ENCODE measurements at regions not wholly inside any gene's neighbourhood (a gene's known extent, or its start where the extent isn't known, plus 50 kb on each side); places are given as distances from the start of the nearest gene placed in this dataset.

GRCh38 chr2:120441744-120442471 lies 96.0 kb downstream of the INHBB start:
- peak in 1 of 2 experiments; percentile 70 for DNase-seq (ENCODE audit: low read depth in 1 of 2, low spot score in 2 of 2)
- POLR2A ChIA-PET (ENCODE audit: partially characterized antibody): interaction anchor here (1.0 to 2.0 kb wide), 2 partner anchors 92 to 633 kb away, joined by 3 to 4 read pairs; no protein-coding TSS in a partner anchor
- TF ChIP-seq TAF1 (IDR thresholded peaks at IDR 0.05; ENCODE audit: low read depth, low read length) (0 out of 2 replicates have a peak, but pooled peaks have one; percentile 13), USF2 (IDR thresholded peaks at IDR 0.05; ENCODE audit: low read length) (no peak), RAD21 (IDR thresholded peaks at IDR 0.05 in 1 of 2, conservative IDR thresholded peaks at IDR 0.05 in 1 of 2; ENCODE audit: low read depth in 2 of 2, low read length in 2 of 2) (peak; percentile 4 to 14; a peak in 2 of 4 replicates), TEAD4 (IDR thresholded peaks at IDR 0.05; ENCODE audit: low read depth, low read length) (no peak), E2F6 (IDR thresholded peaks at IDR 0.05) (peak; percentile 74), BCL11A (IDR thresholded peaks at IDR 0.05; ENCODE audit: low read depth in 2 of 2, low read length in 2 of 2) (no peak), EGR1 (IDR thresholded peaks at IDR 0.05; ENCODE audit: borderline replicate concordance, low read depth, low read length) (no peak)

More at GRCh38 chr2:120441744-120442471, 96.0 kb downstream of the INHBB start:
- Histone ChIP-seq H3K4me1 (replicated peaks in 1 of 4; ENCODE audit: control insufficient read depth in 3 of 4, insufficient read depth in 4 of 4, low read length in 3 of 4) (peaks cover 0 to 8% (median 5%) of the 10 kb centered on the region in 4 experiments; a peak in 5 of 7 replicates), H2AK5ac (ENCODE audit: low read depth, low read length) (no peak overlapping the region), H2AFZ (ENCODE audit: low read length) (no peak overlapping the region), H4K5ac (ENCODE audit: insufficient read length, low read depth, low read length) (peak overlapping the region; percentile 22), H3K4me2 (ENCODE audit: insufficient read depth in 1 of 2, low read depth in 2 of 2, low read length in 2 of 2) (peak overlapping the region; percentile 92 to 100), H3K4me3 (ENCODE audit: extremely low read depth in 1 of 4, insufficient read depth in 2 of 4, low read depth in 3 of 4, low read length in 4 of 4) (peak overlapping the region; percentile 47 to 70 (median 56)), H3K9ac (replicated peaks in 1 of 4; ENCODE audit: extremely low read depth in 1 of 4, low read depth in 3 of 4, low read length in 3 of 4) (no peak overlapping the region; a peak in 1 of 7 replicates), H4K91ac (replicated peaks; ENCODE audit: insufficient read length, low read length) (peak overlapping the region; percentile 5), H2BK5ac (ENCODE audit: low read depth, low read length) (no peak overlapping the region), H3K14ac (ENCODE audit: insufficient read length) (no peak overlapping the region), H3K4ac (replicated peaks; ENCODE audit: insufficient read length, low read depth, low read length) (peak overlapping the region; percentile 38), H3K79me2 (ENCODE audit: control insufficient read depth in 1 of 2, insufficient read depth in 2 of 2, low read length in 2 of 2) (no peaks in the 10 kb centered on the region), H2BK12ac (ENCODE audit: low read depth, low read length) (peak overlapping the region; percentile 60; the same call in 1 of the 2 replicates), H3K9me3 (ENCODE audit: insufficient read depth in 2 of 2, low read depth in 1 of 2, low read length in 1 of 2) (no peaks in the 10 kb centered on the region), H3K27me3 (replicated peaks in 1 of 4; ENCODE audit: control insufficient read depth in 3 of 4, extremely low read depth in 1 of 4, insufficient read depth in 3 of 4, low read length in 3 of 4) (peaks cover 4 to 67% (median 56%) of the 10 kb centered on the region in 4 experiments), H3K18ac (ENCODE audit: extremely low read depth, low read length) (peak overlapping the region; percentile 93), H3K56ac (replicated peaks; ENCODE audit: insufficient read length, low read depth, low read length) (no peak overlapping the region), H3K79me1 (ENCODE audit: low read depth, low read length) (no peaks in the 10 kb centered on the region), H2BK120ac (replicated peaks; ENCODE audit: low read depth, low read length) (no peak overlapping the region), H3K27ac (ENCODE audit: low read depth, low read length) (no peak overlapping the region), H2BK20ac (ENCODE audit: low read length) (no peak overlapping the region), H2BK15ac (ENCODE audit: low read length) (peak overlapping the region; percentile 72; the same call in 1 of the 2 replicates), H3K36me3 (ENCODE audit: control insufficient read depth in 2 of 4, insufficient read depth in 4 of 4, low read length in 3 of 4) (no peaks in the 10 kb centered on the region), H4K8ac (ENCODE audit: extremely low read depth, insufficient read depth, low read length) (no peak overlapping the region; the same call in 1 of the 2 replicates), H3K23me2 (ENCODE audit: low read depth, low read length) (peaks cover 10% of the 10 kb centered on the region), H4K20me1 (replicated peaks in 1 of 2; ENCODE audit: control insufficient read depth in 1 of 2, insufficient read depth in 2 of 2, low read length in 2 of 2) (peaks cover 0 to 1% of the 10 kb centered on the region in 2 experiments), H3K23ac (ENCODE audit: insufficient read length) (no peak overlapping the region)
- CTCF ChIA-PET (ENCODE audit: partially characterized antibody): interaction anchor here (1.0 to 8.1 kb wide), 7 partner anchors 12 to 178 kb away, joined by 3 to 118 read pairs (median 4); partner anchors contain the start of gene INHBB
- FAIRE-seq: no peak
- 3% methylated on average over 26 of the region's 41 CpGs; no CpG with 5 or more reads in 1 of the 2 experiments for WGBS, 2 experiments (ENCODE audit: extremely low coverage in 1 of 2, insufficient coverage in 1 of 2, insufficient read length in 1 of 2, insufficient replicate concordance in 2 of 2, low coverage in 1 of 2, low lambda C conversion rate in 2 of 2, missing lambda C conversion rate in 1 of 2)
